DMS53 treated with DMSO at 0.1 percent for 48 hours (cell line): ENCODE measurements at regions not wholly inside any gene's neighbourhood (a gene's known extent, or its start where the extent isn't known, plus 50 kb on each side); places are given as distances from the start of the nearest gene placed in this dataset.

Experiments
- DNase-seq: peaks from one replicate; lab custom pipeline; 2025; ENCODE audit not compliant: unreplicated experiment; lab: John Stamatoyannopoulos, UW

- no peak for DNase-seq
Measured at GRCh38 chr2:120473522-120474271, 127.8 kb downstream of the INHBB start.

GRCh38 chr2:120474486-120474885 is 128.6 kb downstream of the INHBB start:
- no peak for DNase-seq

GRCh38 chr2:120476141-120476540 is 130.2 kb downstream of the INHBB start:
- no peak for DNase-seq

- no peak for DNase-seq
Measured at GRCh38 chr2:120477198-120477597, 131.3 kb downstream of the INHBB start.

- no peak for DNase-seq
Measured at GRCh38 chr2:120477831-120478481, 132.0 kb downstream of the INHBB start.

GRCh38 chr2:120480346-120480902 is 134.5 kb downstream of the INHBB start:
- no peak for DNase-seq

GRCh38 chr2:120480903-120481445 is 135.0 kb downstream of the INHBB start:
- DNase-seq = no peak

- DNase-seq = no peak
Measured at GRCh38 chr2:120481446-120482194, 135.7 kb downstream of the INHBB start.

GRCh38 chr2:120482334-120482733 is 136.4 kb downstream of the INHBB start:
- DNase-seq = no peak

GRCh38 chr2:120483355-120483754 is 137.4 kb downstream of the INHBB start:
- no peak for DNase-seq

- no peak for DNase-seq
Measured at GRCh38 chr2:120485096-120485495, 139.2 kb downstream of the INHBB start.

GRCh38 chr2:120486441-120486840 is 140.5 kb downstream of the INHBB start:
- no peak for DNase-seq

GRCh38 chr2:120486946-120487345 is 141.0 kb downstream of the INHBB start:
- no peak for DNase-seq

GRCh38 chr2:120488531-120488930 is 142.6 kb downstream of the INHBB start:
- no peak for DNase-seq

- no peak for DNase-seq
Measured at GRCh38 chr2:120489023-120489422, 143.1 kb downstream of the INHBB start.

GRCh38 chr2:120490091-120490798 is 144.3 kb downstream of the INHBB start:
- no peak for DNase-seq

GRCh38 chr2:120491111-120491625 is 145.2 kb downstream of the INHBB start:
- no peak for DNase-seq

- DNase-seq = no peak
Measured at GRCh38 chr2:120493231-120493630, 147.3 kb downstream of the INHBB start.

- DNase-seq = no peak
Measured at GRCh38 chr2:120494446-120494845, 148.5 kb downstream of the INHBB start.

GRCh38 chr2:120495586-120495985 is 149.7 kb downstream of the INHBB start:
- DNase-seq = no peak
